ENCODE measurements at regions not wholly inside any gene's neighbourhood (a gene's known extent, or its start where the extent isn't known, plus 50 kb on each side); places are given as distances from the start of the nearest gene placed in this dataset.

- TF ChIP-seq CTCF (conservative IDR thresholded peaks at IDR 0.05; ENCODE audit: low read length) (no peak), EZH2phosphoT487 (IDR thresholded peaks at IDR 0.05; ENCODE audit: borderline replicate concordance, low read depth, low read length) (no peak)
Observed at GRCh38 chr7:65301007-65301406, 72.6 kb upstream of the ZNF92 start.
